B cell (primary cell): ENCODE measurements at regions not wholly inside any gene's neighbourhood (a gene's known extent, or its start where the extent isn't known, plus 50 kb on each side); places are given as distances from the start of the nearest gene placed in this dataset.

Source experiments
- CTCF ChIP-seq: fragments of 200-600 bp; IDR thresholded peaks from one replicate; pipeline ENCODE4 v1.8.0; 2022; ENCODE audit warnings: antibody characterized with exemption, mild to moderate bottlenecking
- EZH2 ChIP-seq: IDR thresholded peaks from 2 replicates; pipeline ENCODE4 v1.6.1; 2012; ENCODE audit warnings: borderline replicate concordance, low read depth, mild to moderate bottlenecking, moderate library complexity, low read length; ENCODE audit not compliant: insufficient read depth, poor library complexity, severe bottlenecking

- TF ChIP-seq CTCF (no peak), EZH2 (no peak)
Measured at GRCh38 chr2:226478109-226478809, 321.4 kb downstream of the IRS1 start.
